BE2C (cell line): ENCODE measurements at regions not wholly inside any gene's neighbourhood (a gene's known extent, or its start where the extent isn't known, plus 50 kb on each side); places are given as distances from the start of the nearest gene placed in this dataset.

Source experiments
- DNase-seq: peaks from one replicate; pipeline ENCODE4 v3.0.0-alpha.2; 2020
- H3K27me3 ChIP-seq: fragments of 250-450 bp; sonication (Bioruptor Pico); 2 replicates; pipeline ENCODE4 v1.5.1; 2020; ENCODE audit warnings: mild to moderate bottlenecking
- H3K36me3 ChIP-seq: fragments of 250-450 bp; sonication (Bioruptor Pico); 2 replicates; pipeline ENCODE4 v1.5.1; 2020; ENCODE audit warnings: mild to moderate bottlenecking
- H3K4me1 ChIP-seq: fragments of 250-450 bp; sonication (Bioruptor Pico); 2 replicates; pipeline ENCODE4 v1.5.1; 2020
- H3K4me3 ChIP-seq: 2 replicates; pipeline ENCODE4 v1.5.1; 2011; ENCODE audit warnings: low read depth, low read length
- H3K9me3 ChIP-seq: fragments of 250-450 bp; sonication (Bioruptor Pico); 2 replicates; pipeline ENCODE4 v1.5.1; 2020
- TF ChIP-seq, protein P1 (sequence below): IDR thresholded peaks from 2 replicates; pipeline ENCODE4 v1.5.1; 2012; ENCODE audit warnings: mild to moderate bottlenecking, low read depth, low read length

DNA sequence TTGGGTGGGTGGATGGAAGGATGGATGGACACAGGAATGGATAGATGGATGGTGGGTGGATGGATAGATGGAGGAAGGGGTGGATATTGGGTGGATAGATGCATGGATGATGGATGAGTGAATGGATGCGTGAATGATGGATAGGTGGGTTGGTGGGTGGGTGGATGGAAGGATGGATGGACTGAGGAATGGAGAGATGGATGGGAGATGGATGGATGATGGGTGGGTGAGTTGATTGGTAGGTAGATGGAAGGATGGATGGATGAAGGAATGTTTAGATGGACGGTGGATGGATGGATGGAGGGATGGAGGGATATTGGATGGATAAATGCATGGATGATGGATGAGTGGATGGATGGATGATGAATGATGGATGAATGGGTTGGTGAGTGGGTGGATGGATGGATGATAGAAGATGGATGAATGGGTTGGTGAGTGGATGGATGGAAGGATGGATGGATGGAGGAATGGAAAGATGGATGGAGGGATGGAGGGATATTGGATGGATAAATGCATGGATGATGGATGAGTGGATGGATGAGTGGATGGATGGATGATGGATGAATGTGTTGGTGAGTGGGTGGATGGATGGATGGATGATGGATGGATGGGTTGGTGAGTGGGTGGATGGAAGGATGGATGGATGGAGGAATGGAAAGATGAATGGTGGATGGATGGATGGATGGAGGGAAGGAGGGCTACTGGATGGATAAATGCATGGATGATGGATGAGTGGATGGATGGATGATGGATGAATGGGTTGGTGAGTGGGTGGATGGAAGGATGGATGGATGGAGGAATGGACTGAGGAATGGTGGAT lies 50.4 kb upstream of the GRPEL1 start:
- DNase-seq: no peak
- TF ChIP-seq, protein P1, sequence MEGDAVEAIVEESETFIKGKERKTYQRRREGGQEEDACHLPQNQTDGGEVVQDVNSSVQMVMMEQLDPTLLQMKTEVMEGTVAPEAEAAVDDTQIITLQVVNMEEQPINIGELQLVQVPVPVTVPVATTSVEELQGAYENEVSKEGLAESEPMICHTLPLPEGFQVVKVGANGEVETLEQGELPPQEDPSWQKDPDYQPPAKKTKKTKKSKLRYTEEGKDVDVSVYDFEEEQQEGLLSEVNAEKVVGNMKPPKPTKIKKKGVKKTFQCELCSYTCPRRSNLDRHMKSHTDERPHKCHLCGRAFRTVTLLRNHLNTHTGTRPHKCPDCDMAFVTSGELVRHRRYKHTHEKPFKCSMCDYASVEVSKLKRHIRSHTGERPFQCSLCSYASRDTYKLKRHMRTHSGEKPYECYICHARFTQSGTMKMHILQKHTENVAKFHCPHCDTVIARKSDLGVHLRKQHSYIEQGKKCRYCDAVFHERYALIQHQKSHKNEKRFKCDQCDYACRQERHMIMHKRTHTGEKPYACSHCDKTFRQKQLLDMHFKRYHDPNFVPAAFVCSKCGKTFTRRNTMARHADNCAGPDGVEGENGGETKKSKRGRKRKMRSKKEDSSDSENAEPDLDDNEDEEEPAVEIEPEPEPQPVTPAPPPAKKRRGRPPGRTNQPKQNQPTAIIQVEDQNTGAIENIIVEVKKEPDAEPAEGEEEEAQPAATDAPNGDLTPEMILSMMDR: no peak
- H3K27me3 ChIP-seq: no peaks in the 10 kb centered on the region
- H3K36me3 ChIP-seq: no peaks in the 10 kb centered on the region
- no peaks in the 10 kb centered on the region for H3K9me3 ChIP-seq
- no peak overlapping the region for H3K4me3 ChIP-seq
- no peaks in the 10 kb centered on the region for H3K4me1 ChIP-seq
